DMS79 treated with DMSO at 0.1 percent for 48 hours (cell line): ENCODE measurements at regions not wholly inside any gene's neighbourhood (a gene's known extent, or its start where the extent isn't known, plus 50 kb on each side); places are given as distances from the start of the nearest gene placed in this dataset.
"Not testable (repeated sequence)": the region's sequence is repeated elsewhere in the genome, so short reads cannot be mapped to it uniquely, and the experiment has no call there.

Source experiments
- DNase-seq: peaks from one replicate; lab custom pipeline; 2025; lab: John Stamatoyannopoulos, UW

GRCh38 chr3:162538906-162539305 is 1042.3 kb downstream of the OTOL1 start:
- DNase-seq = no peak

DNA sequence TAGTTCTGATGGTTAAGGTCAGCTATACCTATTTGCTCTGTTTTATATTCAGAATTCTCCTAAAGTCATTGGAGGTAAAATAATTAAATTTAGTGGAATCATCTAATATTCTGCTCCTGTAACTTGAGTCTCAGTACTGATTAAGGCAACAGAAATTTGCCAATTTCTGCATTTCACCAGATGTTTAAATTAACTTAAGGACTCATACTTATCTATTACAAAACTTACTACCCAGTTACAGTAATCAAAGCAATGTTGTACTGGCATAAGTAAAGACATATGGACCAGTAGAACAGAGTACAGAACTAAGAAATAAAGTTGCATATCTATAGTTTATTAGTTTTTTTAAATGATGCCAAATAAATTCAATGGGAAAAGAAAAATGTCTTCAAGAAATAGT is 1043.8 kb downstream of the OTOL1 start:
- no peak for DNase-seq

- no peak for DNase-seq
Observed at GRCh38 chr3:162541923-162542322, 1045.3 kb downstream of the OTOL1 start.

DNA sequence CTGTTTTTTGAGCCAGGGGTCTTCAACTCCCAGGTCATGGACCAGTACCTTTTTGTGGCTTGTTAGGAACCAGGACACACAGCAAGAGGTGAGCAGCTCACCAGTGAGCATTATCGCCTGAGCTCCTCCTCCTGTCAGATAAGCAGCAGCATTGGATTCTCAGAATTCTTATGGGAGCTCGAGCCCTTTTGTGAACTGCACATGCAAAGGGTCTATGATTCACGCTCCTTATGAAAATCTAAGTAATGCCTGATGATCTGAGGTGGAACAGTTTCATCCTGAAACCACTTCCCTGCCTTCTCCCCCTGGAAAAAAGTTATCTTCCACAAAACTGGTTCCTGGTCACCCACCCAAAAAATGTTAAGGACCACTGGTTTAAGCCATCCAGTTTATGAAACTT is 1047.6 kb downstream of the OTOL1 start:
- no peak for DNase-seq

- no peak for DNase-seq
Observed at GRCh38 chr3:162546910-162547309, 1050.3 kb downstream of the OTOL1 start.

GRCh38 chr3:162547321-162547720 is 1050.7 kb downstream of the OTOL1 start:
- DNase-seq = no peak

DNA sequence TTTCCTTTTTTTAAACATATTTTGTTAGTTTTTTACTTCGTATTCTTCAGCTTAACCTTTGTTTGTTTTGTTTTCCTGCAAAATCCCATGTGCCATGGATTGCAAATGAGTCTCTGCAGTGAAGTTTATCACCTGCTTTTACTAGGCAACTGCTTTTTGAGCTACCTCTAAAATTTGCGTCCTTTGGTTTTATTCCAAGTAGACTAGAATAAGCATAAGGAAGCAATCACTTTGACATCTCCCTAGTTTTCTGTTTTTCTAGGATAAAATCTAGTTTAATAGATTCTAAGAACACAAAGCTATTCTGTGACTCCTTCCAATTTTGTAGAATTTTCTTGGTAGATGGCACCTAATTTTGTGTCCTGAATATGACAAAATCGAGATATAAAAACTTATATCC is 1059.2 kb downstream of the OTOL1 start:
- no peak for DNase-seq

DNA sequence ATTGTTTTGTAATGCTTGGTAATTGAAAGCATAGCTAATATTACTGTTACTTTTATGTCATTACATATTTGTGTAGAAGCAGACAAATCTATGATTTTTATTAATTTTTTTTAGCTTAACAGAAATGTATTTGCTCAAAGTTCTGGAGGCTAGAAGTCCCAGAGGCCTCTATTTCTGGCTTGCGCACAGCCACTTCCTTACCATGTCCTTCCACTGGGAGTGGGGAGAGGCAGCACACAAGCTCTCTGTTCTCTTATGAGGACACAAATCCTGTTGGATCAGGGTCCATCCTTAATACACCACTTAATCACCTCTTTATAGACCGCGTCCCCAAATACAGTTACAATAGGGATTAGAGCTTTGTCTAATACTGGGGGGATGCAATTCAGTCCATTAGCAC is 1061.4 kb downstream of the OTOL1 start:
- DNase-seq = no peak

GRCh38 chr3:162568706-162569105 is 1072.1 kb downstream of the OTOL1 start:
- no peak for DNase-seq

- no peak for DNase-seq
Observed at GRCh38 chr3:162569314-162569713, 1072.7 kb downstream of the OTOL1 start.

DNA sequence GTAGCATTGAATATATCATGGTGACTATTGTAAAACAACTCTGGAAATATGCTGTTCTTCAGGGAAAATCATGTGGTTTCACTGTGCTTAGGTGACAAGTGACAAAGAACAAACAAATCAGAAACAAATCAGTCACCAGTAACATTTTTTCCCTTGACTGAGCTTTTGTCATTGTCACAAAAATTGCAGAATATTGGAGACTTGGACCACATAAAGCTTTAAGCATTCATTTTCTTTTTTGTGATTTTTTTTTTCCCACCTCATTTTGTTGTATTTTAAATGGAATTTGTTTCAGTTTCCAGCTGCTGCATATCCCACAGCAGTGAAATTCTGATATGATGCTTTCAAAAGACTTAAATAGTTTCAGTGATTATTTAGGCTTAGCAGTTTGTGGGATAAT is 1088.4 kb downstream of the OTOL1 start:
- no peak for DNase-seq

DNA sequence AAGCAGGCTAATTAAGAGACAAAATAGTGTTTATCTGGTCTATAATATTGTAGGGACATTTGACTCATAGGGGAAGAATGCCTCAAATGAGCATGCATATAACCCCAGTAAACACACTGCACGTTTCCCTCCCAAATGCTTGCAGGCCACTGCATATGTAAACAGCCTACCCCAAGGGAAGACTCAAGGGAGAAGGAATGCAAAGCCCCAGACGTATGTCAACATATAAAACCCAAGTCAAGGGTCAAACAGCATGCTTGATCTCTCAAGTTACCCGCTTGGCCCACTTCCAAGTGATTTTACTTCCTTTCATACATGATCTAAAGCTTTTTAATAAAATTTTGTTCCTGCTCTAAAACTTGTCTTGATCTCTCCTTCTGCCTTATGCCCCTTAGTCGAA is 1090.0 kb downstream of the OTOL1 start:
- no peak for DNase-seq

GRCh38 chr3:162597226-162597625 is 1100.6 kb downstream of the OTOL1 start:
- DNase-seq = no peak

DNA sequence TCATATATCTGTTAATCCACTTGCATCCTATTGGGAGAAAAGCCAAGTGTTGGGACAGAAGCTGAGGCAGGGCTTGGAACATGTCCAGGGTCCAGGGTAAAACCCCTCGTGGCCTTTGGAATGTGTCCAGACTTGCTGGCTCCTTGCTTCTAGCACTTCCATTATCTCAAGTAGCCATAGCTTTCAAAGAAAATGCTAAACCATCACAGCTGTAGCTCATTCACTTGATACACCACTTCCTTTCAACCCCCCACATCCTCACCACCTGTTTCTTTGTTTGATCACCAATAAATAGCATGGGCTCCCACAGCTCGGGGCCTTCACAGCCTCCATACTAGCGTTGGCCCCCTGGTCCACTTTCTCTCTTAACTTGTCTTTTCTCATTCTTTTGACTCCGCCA is 1101.9 kb downstream of the OTOL1 start:
- not testable (repeated sequence) for DNase-seq

GRCh38 chr3:162599742-162600141 is 1103.1 kb downstream of the OTOL1 start:
- DNase-seq = not testable (repeated sequence)

DNA sequence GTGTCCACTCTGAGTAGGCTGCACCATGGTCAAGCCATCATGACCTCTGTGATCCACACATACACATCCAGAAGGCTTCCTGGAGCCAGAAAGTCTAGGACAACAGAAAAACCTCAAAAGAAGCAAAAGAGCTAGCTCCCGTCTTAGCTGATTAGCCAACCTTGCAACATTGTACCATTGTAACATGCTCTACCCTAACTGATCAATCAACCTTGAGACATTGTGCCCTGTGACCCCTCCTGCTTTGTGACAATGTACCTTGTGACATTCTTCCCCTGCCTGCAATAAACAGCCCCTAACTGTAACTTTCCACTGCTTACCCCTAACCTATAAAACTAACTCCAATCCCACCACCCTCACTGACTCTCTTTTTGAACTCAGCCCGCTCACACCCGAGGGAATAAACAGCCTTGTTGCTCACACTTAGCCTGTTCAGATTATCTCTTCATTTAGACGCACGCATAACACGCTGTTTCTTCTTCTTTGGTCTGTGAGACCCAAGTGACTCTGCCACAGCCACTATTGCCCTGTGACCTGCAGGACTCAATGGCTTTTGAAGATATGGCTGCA is 1104.6 kb downstream of the OTOL1 start:
- no peak for DNase-seq

DNA sequence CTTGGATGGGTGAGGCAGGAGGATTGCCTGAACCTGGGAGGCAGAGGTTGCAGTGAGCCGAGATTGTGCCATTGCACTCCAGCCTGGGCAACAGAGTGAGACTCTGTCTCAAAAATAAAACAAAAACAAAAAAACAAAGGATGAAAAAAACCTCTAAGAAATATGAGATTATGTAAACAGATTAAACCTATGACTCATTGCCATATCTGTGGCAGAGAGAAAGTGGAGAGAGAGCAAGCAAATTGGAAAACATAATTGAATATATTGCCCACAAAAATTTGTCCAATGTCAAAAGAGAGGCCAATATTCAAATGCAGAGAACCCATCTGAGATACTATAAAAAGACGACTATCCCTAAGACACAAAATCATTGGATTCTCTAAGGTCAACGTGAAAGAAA is 1106.0 kb downstream of the OTOL1 start:
- no peak for DNase-seq

GRCh38 chr3:162605651-162606204 is 1109.1 kb downstream of the OTOL1 start:
- no peak for DNase-seq

GRCh38 chr3:162610261-162610660 is 1113.7 kb downstream of the OTOL1 start:
- no peak for DNase-seq

DNA sequence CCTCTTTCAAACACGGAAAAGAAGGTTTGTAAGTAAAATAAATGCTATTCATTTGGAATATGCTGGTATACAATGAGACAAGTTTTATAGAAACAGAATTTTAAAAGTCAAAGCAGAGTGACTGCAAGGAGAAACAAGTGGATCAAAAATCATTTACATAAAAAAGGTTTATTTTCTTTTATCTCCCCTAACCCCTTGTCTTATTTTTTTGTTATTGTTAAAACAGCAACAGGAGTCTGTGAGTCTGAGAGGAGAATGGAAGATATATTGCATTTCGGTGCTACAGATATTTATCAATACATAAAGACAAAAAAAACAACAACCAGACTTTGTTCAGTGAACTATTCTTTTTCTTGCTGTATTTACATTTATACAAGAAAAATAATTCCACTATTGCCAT is 1116.4 kb downstream of the OTOL1 start:
- no peak for DNase-seq

DNA sequence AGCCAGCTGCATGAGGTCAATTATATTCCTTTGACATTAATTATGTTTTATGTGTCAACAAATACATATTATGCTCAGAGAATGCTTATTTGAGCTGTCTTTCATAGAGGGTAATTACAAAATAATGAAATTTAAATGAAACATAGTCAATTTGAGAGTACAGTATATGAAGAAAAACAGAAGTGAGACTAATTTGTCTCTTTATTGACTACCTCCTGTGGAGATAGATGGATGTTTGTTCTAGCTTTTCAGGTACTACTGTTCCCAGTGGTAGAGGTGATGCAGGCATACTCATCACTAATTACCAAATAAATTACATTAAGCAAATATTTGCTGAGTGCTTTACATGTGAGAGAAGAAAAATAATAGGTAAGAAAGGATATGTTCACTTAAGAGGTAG is 1129.6 kb downstream of the OTOL1 start:
- DNase-seq = no peak

DNA sequence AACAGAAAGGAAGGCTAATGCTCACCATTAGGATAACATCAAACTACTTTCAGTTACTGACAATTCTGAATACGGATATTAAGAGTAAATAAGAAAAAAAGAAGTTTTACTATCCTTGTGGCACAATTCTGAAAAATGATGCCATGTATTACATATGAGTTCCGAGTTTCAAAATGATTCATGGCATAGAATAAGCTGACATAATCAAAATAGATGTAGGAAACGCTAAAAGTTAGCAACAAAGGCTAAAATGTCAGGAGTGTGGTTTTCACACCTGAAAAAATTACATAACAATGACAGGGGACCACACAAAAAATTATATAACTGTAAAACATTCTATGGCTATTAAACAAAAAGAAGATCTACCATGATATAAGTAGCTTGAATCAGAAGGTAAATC is 1131.9 kb downstream of the OTOL1 start:
- DNase-seq = no peak

DNA sequence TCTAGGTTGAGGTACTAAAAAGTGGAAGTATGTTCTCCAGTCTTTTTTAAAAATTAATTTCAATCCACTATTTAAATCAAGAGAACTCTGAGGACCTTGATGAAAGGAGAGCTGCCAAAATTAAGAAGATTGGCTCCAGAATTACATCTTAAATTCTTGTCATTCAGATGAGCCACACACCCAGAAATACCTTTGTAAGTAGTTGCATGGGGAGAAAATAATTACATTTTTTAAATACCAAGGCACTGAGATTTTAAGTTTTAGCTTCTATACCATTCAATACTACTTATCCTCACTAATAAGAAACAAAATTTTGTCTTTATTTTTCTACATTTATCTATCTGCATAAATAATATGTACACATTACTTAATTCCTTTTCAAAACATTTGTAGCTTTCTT is 1132.8 kb downstream of the OTOL1 start:
- no peak for DNase-seq

GRCh38 chr3:162632672-162633071 is 1136.1 kb downstream of the OTOL1 start:
- no peak for DNase-seq
